HS-27A (cell line): ENCODE measurements at regions not wholly inside any gene's neighbourhood (a gene's known extent, or its start where the extent isn't known, plus 50 kb on each side); places are given as distances from the start of the nearest gene placed in this dataset.
"Not testable (repeated sequence)": the region's sequence is repeated elsewhere in the genome, so short reads cannot be mapped to it uniquely, and the experiment has no call there.

Experiments
- DNase-seq: peaks from one replicate; pipeline ENCODE4 v3.0.0-alpha.2; 2012; ENCODE audit warnings: low read depth, missing footprints

DNA sequence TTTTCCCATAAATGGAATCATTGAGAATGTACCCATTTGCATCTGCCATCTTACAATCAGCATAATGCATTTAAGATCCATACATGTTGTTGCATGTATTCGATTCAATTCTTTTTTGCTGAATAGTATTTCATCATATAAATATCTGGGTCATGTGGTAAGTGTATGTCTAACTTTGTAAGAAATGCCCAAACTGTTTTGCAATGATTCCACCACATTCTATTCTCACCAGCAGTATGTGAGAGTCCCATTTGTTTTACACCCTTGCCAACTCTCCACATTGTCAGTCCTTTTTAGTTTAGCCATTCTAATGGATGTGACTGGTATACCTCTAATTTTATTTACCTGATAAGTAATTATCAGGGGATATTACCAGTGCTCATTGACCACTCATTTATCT, 115.8 kb upstream of the PBX1 start:
- no peak for DNase-seq

DNA sequence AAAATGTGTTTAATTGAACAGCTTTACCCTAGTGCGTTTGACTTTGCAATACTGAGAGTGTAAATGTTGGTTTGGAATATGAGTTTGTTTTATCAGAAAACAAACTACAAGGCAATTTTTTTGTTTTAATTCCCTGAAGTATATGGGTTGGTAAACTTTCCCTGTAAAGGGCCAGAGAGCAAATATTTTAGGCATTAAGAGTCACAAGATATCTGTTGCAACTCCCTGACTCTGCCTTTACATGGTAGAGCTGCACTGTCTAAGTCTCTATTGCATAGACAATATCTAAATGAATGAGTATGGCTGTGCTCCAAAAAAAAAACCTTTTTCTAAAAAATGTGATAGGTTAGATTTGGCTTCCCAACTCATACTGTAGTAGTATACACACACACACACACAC, 115.1 kb upstream of the PBX1 start:
- no peak for DNase-seq

DNA sequence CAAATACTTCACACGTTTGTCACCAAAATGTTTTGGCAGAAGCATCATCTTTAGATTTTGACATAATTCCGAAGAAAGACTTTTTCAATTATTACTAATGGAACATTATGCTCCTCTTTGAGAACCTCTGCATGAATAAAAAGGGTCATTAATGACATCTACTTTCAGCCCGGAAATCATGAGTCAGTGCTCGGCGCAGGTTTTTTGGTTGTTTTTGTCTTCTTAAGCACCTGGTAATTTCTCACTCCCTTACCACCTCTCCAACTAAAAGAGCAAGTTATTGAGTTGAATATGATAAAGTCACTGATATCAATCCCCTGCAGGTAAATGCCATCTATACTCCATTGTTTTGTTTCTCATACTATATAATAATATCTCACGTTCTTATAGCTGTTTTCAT, 113.0 kb upstream of the PBX1 start:
- no peak for DNase-seq

DNA sequence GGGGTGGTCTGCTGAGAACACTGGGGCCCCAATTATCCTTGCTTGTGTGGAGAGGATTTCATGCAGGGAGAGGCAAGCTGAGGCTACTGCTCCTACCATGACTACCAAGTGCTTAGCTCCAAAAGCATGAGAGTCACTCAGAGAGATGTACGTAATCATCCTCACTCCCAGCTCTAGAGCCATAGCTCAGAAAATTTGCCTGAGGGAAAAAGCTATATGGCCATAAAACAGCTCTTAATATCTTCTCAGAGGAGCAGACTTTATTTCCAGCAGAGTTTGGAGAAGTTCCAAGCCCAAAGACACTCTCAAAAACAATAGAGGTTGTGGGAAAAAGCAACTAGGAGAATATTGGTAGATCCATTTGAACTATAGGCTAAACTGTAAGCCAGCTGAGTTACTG, 106.4 kb upstream of the PBX1 start:
- no peak for DNase-seq

DNA sequence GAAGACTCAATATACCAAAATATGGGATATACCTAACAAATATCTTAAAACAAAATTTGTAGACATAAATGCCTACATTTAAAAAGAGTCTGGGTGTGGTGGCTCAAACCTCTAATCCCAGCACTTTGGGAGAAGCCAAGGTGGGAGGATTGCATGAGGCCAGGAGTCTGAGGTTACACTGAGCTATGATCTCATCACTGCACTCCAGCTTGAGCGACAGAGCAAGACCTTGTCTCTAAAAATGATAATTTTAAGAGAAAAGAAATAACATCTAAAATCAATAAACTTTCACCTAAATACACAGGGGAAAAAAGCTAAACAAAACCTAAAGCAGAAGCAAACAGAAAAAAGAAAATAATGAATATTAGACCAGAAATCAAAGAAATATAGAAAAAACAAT, 102.7 kb upstream of the PBX1 start:
- no peak for DNase-seq

DNA sequence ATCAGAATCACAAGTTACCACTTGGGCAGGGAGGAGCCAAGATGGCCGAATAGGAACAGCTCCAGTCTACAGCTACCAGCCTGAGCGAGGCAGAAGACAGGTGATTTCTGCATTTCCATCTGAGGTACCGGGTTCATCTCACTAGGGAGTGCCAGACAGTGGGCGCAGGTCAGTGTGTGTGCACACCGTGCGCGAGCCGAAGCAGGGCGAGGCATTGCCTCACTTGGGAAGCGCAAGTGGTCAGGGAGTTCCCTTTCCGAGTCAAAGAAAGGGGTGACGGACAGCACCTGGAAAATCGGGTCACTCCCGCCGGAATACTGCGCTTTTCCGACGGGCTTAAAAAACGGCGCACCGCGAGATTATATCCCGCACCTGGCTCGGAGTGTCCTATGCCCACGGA, 99.8 kb upstream of the PBX1 start:
- not testable (repeated sequence) for DNase-seq

DNA sequence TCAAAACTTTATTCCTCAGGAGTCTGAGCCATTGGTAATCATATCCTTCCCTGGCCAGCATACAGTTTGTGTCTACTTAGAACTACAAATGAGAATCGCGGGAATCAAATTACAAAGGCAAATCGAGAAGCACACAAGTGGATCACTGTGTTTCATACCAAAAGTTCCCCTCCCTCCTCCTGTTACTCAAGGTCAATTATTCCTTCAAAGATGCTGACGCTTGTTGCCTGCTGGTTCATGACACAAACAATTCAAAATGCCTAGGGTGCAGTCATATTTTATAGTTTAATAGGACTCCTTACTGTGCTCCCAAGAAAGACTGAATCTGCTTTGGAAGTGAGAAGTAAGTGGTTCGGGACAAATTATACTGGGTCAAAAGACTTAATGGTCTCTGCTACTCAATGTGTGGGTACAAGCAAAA, 93.0 kb upstream of the PBX1 start:
- DNase-seq: no peak

DNA sequence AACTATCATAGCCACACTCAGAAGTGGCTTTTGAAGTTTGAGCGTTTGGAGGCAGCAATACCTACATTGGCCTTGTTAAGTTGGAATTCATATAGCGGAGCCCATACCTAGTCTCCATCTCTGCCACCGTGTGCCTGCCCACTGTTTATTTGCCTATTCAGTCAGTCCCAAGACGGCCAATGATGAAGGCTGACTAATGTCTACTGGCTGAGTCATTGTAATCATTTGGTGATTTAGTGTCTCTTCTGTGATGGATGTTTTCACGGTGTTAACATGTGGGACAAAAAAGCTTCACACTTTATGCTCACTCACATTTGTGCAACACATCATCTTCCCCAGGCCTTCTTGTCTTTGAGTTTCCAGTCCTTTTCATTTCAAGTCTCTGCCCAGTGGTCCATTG, 92.6 kb upstream of the PBX1 start:
- no peak for DNase-seq

DNA sequence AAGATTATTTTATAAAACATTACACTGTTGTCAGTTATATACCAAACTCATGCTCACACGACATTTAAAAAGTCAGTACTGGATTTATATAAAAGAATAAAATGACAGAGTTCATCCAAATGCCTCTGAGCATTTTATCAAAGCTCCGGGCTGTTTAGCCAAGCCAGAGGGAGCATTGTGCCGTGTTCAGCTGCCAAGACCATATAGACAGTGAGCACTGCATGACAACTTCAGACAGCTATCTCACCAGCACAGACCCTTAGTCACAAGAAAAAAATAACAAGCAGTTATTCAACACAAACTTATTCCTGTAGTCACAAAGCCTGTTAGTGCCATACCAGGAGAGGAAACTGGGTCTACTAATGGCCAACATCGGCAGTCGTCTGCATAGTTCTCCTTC, 88.0 kb upstream of the PBX1 start:
- DNase-seq: no peak

DNA sequence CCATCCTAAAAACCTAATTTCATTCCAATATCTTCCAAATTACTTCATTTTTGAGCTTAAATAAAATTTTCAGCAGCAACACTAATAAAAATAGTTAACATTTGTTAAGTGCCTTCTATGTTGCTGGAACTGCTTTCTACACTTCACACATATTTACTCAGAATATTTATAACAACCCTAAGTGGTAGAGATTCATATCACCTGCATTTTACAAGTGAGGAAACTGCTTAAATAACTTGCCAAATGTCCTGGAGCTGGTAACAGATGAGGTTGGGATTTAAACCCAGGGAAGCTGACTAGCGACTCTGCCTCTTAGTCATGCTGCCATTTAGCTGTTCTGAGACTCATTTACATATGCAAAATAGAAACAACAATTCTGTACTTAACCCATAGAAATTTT, 86.1 kb upstream of the PBX1 start:
- DNase-seq: no peak

DNA sequence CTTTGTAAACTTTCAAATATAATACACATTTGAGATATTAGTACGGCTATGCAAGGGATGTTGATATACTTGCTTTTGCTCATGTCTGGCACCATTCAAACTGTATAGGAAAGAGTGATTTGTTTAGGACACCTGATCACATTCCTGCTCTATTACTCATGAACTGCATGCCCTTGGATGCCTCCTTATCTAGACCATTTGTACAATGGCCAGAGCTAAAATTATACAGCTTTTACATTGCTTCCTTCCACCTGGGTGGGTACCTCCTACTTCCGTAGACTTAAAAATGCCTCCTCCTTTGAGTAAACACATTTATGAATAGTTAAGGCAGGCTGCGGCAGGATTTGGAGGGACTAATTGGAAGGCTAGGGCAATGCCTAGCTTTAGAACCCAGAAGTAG, 85.4 kb upstream of the PBX1 start:
- DNase-seq: no peak

DNA sequence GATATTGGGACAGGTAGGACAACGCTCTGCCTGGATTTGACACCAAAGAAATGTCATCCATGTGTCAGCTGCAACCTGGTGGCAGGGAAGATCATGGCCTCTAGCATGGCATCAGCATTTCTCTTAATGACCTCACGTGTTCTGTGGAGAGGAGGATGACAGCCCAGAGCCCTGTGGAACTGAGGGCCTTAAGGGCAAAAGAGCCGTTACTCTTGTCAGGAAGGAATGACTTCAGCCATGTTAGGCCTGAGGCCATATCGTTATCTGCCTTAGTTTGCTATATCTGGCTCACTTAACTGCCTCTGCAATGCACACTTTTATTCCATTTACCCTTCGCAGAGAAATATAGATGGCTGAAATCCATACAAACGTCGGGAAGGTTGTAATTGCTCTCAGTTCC, 83.2 kb upstream of the PBX1 start:
- no peak for DNase-seq

DNA sequence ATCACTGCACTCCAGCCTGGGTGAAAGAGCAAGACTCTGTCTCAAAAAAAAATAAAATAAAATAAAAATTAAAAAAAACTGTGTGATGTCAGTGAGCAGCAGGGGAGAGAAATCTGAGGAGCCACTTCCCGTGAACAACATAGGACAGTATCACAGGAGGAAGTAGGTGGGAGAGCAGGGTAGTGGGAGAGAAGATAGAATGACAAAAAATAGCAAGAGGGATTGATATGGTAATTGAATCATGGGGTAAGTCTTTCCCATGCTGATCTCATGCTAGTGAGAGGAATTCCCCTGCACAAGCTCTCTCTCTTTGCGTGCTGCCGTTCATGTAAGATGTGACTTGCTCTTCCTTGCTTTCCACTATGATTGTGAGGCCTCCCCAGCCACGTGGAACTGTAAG, 81.6 kb upstream of the PBX1 start:
- DNase-seq: no peak

DNA sequence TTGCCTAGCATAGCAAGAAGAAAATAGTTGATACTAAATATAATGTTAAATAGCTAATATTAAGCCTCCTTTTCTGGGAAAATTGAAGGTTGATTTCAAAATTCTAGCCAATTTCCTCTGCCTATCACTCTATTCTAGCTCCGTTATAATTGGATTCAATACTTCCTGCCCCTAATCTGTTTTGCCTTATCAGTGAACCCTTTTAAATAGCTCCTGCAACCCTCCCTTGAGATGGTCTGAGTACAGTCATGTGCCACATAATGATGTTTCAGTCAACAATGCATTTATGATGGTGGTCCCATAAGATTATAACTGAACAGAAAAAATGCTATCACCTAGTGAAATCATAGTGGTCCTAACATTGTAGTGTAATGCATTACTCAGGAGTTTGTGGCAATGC, 79.7 kb upstream of the PBX1 start:
- no peak for DNase-seq

DNA sequence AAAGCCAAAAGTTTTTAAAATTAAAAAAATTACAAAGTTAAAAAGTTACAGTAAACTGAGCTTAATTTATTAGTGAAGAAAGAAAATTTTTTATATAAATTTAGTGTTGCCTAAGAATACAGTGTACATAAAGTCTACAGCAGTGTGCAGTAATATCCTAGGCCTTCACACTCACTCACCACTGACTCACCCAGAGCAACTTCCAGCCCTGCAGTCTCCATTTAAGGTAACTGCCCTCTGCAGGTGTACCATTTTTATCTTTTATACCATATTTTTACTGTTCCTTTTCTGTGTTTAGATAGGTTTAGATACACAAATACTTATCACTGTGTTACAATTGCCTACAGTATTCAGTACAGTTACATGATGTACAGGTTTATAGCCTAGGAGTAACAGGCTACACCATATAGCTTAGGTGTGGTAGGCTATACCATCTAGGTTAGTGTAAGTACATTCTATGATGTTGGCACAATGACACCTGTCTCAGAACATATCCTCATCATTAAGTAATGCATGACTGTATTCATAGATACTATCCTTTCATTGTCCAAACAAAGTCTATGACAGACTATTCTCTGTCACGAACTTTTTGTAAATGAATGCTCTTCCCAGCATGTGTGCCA, 78.6 kb upstream of the PBX1 start:
- DNase-seq: no peak

DNA sequence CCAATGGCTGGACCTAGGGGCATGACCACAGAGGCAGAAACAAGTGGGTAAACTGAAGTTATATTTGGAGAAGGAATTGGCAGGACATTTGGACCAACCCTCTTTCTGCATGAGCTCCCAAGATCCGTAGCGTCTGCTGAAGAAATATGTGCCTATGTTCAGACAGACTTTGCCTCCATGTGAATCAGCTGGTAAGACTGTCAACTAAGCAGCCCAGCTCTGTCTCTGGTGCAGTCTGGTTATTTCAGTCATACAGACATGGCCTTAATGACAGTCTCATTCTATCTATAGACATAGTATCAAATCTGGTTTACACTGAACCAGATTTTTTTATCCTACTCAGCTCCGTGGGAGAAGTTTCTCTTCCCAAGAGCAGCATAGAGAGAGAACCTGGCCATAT, 63.1 kb upstream of the PBX1 start:
- no peak for DNase-seq

DNA sequence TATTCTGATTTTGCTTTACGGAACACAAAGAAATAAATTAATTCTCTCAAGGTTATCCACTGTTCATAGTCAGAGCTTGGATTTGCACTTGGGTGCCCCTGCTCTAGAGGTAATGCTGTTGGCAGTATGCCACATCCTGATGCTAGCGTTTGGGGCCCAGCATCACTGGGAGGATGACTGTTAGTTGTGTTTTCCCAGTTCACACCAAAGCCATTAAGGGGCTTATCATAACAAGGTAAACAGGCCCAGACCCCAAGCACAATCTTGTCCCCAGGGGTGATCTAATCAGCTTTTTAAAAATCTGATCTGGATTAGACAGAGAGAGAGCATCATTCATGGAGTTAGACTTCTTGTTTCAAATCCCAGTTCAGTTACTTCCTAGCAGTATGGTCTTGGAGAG, 60.2 kb upstream of the PBX1 start:
- DNase-seq: no peak

DNA sequence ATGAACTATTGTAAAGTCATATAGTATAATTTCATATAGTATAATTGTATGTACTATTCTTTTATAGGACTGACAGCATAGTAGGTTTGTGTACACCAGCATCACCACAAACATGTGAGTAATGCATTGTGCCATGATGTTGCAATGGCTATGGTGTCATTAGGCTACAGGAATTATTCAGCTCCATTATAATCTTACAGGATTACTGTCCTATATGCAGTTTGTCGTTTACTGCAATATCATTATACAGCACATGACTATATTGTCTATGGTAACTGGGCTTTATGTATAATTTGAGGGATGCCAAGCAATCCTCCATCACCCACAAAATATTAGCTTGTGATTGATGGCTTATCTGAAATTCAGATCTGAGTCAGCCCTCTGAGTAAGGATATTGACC, 54.2 kb upstream of the PBX1 start:
- DNase-seq: no peak
